ENCODE measurements at regions not wholly inside any gene's neighbourhood (a gene's known extent, or its start where the extent isn't known, plus 50 kb on each side); places are given as distances from the start of the nearest gene placed in this dataset.

- ChIA-PET POLR2A (no interaction called here), CTCF (interaction anchor here (1.2 kb wide), 1 partner anchor 10 kb away, joined by 5 read pairs; no protein-coding TSS in a partner anchor)
- TF ChIP-seq ZNF571 (tag by site-specific recombination; IDR thresholded peaks at IDR 0.05) = no peak
- TF ChIP-seq, protein P1, sequence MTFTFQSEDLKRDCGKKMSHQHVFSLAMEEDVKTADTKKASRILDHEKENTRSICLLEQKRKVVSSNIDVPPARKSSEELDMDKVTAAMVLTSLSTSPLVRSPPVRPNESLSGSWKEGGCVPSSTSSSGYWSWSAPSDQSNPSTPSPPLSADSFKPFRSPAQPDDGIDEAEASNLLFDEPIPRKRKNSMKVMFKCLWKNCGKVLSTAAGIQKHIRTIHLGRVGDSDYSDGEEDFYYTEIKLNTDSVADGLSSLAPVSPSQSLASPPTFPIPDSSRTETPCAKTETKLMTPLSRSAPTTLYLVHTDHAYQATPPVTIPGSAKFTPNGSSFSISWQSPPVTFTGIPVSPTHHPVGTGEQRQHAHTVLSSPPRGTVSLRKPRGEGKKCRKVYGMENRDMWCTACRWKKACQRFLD (tag by site-specific recombination; IDR thresholded peaks at IDR 0.05) = no peak
- TF ChIP-seq, protein P2, sequence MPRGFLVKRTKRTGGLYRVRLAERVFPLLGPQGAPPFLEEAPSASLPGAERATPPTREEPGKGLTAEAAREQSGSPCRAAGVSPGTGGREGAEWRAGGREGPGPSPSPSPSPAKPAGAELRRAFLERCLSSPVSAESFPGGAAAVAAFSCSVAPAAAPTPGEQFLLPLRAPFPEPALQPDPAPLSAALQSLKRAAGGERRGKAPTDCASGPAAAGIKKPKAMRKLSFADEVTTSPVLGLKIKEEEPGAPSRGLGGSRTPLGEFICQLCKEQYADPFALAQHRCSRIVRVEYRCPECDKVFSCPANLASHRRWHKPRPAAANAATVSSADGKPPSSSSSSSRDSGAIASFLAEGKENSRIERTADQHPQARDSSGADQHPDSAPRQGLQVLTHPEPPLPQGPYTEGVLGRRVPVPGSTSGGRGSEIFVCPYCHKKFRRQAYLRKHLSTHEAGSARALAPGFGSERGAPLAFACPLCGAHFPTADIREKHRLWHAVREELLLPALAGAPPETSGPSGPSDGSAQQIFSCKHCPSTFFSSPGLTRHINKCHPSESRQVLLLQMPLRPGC (tag by site-specific recombination; IDR thresholded peaks at IDR 0.05) = no peak
- no peak for TF ChIP-seq ZXDB (tag by site-specific recombination; IDR thresholded peaks at IDR 0.05)
- no peak for TF ChIP-seq ZNF768 (tag by site-specific recombination; IDR thresholded peaks at IDR 0.05)
- no peak for TF ChIP-seq PRDM6 (tag by site-specific recombination; IDR thresholded peaks at IDR 0.05)
- TF ChIP-seq ZNF549 (tag by site-specific recombination; IDR thresholded peaks at IDR 0.05) = no peak
- no peak for TF ChIP-seq ZNF404 (tag by site-specific recombination; IDR thresholded peaks at IDR 0.05)
- no peak for TF ChIP-seq MZF1 (tag by site-specific recombination; IDR thresholded peaks at IDR 0.05; ENCODE audit: borderline replicate concordance)
- no peak for TF ChIP-seq ZNF248 (tag by site-specific recombination; IDR thresholded peaks at IDR 0.05)
- no peak for TF ChIP-seq ZNF585B (tag by site-specific recombination; IDR thresholded peaks at IDR 0.05)
- no peak for TF ChIP-seq ZNF23 (tag by site-specific recombination; IDR thresholded peaks at IDR 0.05; ENCODE audit: borderline replicate concordance)
- TF ChIP-seq ZNF791 (tag by site-specific recombination; IDR thresholded peaks at IDR 0.05) = no peak
- TF ChIP-seq ZNF112 (tag by site-specific recombination; IDR thresholded peaks at IDR 0.05) = no peak
- no peak for TF ChIP-seq ZSCAN16 (tag by site-specific recombination; IDR thresholded peaks at IDR 0.05)
- TF ChIP-seq, protein P3, sequence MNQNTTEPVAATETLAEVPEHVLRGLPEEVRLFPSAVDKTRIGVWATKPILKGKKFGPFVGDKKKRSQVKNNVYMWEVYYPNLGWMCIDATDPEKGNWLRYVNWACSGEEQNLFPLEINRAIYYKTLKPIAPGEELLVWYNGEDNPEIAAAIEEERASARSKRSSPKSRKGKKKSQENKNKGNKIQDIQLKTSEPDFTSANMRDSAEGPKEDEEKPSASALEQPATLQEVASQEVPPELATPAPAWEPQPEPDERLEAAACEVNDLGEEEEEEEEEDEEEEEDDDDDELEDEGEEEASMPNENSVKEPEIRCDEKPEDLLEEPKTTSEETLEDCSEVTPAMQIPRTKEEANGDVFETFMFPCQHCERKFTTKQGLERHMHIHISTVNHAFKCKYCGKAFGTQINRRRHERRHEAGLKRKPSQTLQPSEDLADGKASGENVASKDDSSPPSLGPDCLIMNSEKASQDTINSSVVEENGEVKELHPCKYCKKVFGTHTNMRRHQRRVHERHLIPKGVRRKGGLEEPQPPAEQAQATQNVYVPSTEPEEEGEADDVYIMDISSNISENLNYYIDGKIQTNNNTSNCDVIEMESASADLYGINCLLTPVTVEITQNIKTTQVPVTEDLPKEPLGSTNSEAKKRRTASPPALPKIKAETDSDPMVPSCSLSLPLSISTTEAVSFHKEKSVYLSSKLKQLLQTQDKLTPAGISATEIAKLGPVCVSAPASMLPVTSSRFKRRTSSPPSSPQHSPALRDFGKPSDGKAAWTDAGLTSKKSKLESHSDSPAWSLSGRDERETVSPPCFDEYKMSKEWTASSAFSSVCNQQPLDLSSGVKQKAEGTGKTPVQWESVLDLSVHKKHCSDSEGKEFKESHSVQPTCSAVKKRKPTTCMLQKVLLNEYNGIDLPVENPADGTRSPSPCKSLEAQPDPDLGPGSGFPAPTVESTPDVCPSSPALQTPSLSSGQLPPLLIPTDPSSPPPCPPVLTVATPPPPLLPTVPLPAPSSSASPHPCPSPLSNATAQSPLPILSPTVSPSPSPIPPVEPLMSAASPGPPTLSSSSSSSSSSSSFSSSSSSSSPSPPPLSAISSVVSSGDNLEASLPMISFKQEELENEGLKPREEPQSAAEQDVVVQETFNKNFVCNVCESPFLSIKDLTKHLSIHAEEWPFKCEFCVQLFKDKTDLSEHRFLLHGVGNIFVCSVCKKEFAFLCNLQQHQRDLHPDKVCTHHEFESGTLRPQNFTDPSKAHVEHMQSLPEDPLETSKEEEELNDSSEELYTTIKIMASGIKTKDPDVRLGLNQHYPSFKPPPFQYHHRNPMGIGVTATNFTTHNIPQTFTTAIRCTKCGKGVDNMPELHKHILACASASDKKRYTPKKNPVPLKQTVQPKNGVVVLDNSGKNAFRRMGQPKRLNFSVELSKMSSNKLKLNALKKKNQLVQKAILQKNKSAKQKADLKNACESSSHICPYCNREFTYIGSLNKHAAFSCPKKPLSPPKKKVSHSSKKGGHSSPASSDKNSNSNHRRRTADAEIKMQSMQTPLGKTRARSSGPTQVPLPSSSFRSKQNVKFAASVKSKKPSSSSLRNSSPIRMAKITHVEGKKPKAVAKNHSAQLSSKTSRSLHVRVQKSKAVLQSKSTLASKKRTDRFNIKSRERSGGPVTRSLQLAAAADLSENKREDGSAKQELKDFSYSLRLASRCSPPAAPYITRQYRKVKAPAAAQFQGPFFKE (tag by site-specific recombination; IDR thresholded peaks at IDR 0.05; ENCODE audit: borderline replicate concordance) = no peak
- TF ChIP-seq ZNF555 (tag by site-specific recombination; conservative IDR thresholded peaks at IDR 0.05) = no peak
- TF ChIP-seq ZNF623 (tag by site-specific recombination; IDR thresholded peaks at IDR 0.05) = no peak
- no peak for TF ChIP-seq ZNF132 (tag by site-specific recombination; IDR thresholded peaks at IDR 0.05; ENCODE audit: borderline replicate concordance)
- TF ChIP-seq ZNF660 (tag by site-specific recombination; IDR thresholded peaks at IDR 0.05) = no peak
- Histone ChIP-seq H3K36me3 (ENCODE audit: control insufficient read depth in 2 of 2, insufficient read depth in 1 of 2, low read length in 2 of 2) (no peaks in the 10 kb centered on the region), H3K4me1 (ENCODE audit: control insufficient read depth, insufficient read depth, low read length) (peaks cover 7% of the 10 kb centered on the region; the same call in 1 of the 2 replicates), H3K4me3 (ENCODE audit: low read depth, low read length) (no peak overlapping the region), H3K27ac (ENCODE audit: extremely low read depth, low read depth, low read length) (no peak overlapping the region), H3K9me3 (ENCODE audit: control insufficient read depth, insufficient read depth, low read depth, low read length) (no peaks in the 10 kb centered on the region)
Observed at GRCh38 chr7:4621396-4621795, 60.7 kb upstream of the FOXK1 start.

All from HEK293 (cell line).